RWPE2 (cell line): ENCODE measurements at regions not wholly inside any gene's neighbourhood (a gene's known extent, or its start where the extent isn't known, plus 50 kb on each side); places are given as distances from the start of the nearest gene placed in this dataset.

Experiments used
- ATAC-seq: fragments of 200-7000 bp; cut with Tn5 transposase; 3 replicates; pipeline ENCODE4 v1.9.1; 2021; ENCODE audit warnings: low read depth
- DNase-seq: peaks from one replicate; pipeline ENCODE4 v3.0.0-alpha.2; 2020; ENCODE audit warnings: low spot score
- H3K27ac ChIP-seq: fragments of 450-650 bp; 2 replicates; pipeline ENCODE4 v1.5.1; 2017; ENCODE audit warnings: mild to moderate bottlenecking; ENCODE audit not compliant: poor library complexity, severe bottlenecking
- H3K27me3 ChIP-seq: fragments of 250-450 bp; sonication (Bioruptor Pico); 2 replicates; pipeline ENCODE4 v1.5.1; 2021; ENCODE audit warnings: mild to moderate bottlenecking, moderate library complexity; ENCODE audit not compliant: insufficient read depth, poor library complexity, severe bottlenecking
- H3K36me3 ChIP-seq: fragments of 250-450 bp; sonication (Bioruptor Pico); 2 replicates; pipeline ENCODE4 v1.5.1; 2020; ENCODE audit warnings: low read depth, mild to moderate bottlenecking, moderate library complexity
- H3K4me1 ChIP-seq: fragments of 250-450 bp; sonication (Bioruptor Pico); 2 replicates; pipeline ENCODE4 v1.5.1; 2021; ENCODE audit warnings: mild to moderate bottlenecking, moderate library complexity; ENCODE audit not compliant: insufficient read depth, poor library complexity, severe bottlenecking
- H3K4me3 ChIP-seq: fragments of 250-450 bp; sonication (Bioruptor Pico); 2 replicates; pipeline ENCODE4 v1.5.1; 2021; ENCODE audit warnings: mild to moderate bottlenecking, moderate library complexity; ENCODE audit not compliant: severe bottlenecking
- H3K9me3 ChIP-seq: fragments of 250-450 bp; sonication (Bioruptor Pico); 2 replicates; pipeline ENCODE4 v1.5.1; 2021; ENCODE audit warnings: mild to moderate bottlenecking, moderate library complexity; ENCODE audit not compliant: severe bottlenecking
- TF ChIP-seq, protein P1 (sequence below): fragments of 450-650 bp; IDR thresholded peaks from one replicate; pipeline ENCODE4 v1.5.1; 2017; ENCODE audit warnings: mild to moderate bottlenecking, moderate library complexity; ENCODE audit not compliant: poor library complexity, severe bottlenecking

DNA sequence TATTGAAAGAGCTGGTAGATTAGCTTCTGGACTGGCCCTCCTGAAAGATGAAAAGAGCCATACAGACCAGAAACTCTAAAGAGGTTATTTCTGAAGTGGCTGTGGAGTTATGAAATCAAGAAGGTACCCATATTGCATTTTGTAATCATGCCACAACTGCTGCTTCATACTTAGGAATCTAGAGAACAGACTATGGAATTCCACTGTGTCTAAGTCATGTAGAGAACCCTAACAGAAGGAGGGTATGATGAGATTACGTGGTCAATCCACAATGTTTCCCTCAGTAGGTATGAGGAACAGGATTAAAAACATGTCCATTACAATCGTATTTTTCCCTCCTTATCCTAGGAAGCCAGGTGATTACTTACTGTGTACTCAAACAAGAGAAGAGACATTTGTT, 708.8 kb downstream of the RERGL start:
- no peak overlapping the region for H3K27ac ChIP-seq
- H3K9me3 ChIP-seq = no peaks in the 10 kb centered on the region
- no peaks in the 10 kb centered on the region for H3K36me3 ChIP-seq
- H3K4me3 ChIP-seq = no peak overlapping the region
- ATAC-seq (peak; percentile 70), DNase-seq (no peak)
- H3K27me3 ChIP-seq = no peaks in the 10 kb centered on the region
- H3K4me1 ChIP-seq = no peaks in the 10 kb centered on the region
- TF ChIP-seq, protein P1, sequence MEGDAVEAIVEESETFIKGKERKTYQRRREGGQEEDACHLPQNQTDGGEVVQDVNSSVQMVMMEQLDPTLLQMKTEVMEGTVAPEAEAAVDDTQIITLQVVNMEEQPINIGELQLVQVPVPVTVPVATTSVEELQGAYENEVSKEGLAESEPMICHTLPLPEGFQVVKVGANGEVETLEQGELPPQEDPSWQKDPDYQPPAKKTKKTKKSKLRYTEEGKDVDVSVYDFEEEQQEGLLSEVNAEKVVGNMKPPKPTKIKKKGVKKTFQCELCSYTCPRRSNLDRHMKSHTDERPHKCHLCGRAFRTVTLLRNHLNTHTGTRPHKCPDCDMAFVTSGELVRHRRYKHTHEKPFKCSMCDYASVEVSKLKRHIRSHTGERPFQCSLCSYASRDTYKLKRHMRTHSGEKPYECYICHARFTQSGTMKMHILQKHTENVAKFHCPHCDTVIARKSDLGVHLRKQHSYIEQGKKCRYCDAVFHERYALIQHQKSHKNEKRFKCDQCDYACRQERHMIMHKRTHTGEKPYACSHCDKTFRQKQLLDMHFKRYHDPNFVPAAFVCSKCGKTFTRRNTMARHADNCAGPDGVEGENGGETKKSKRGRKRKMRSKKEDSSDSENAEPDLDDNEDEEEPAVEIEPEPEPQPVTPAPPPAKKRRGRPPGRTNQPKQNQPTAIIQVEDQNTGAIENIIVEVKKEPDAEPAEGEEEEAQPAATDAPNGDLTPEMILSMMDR = no peak

DNA sequence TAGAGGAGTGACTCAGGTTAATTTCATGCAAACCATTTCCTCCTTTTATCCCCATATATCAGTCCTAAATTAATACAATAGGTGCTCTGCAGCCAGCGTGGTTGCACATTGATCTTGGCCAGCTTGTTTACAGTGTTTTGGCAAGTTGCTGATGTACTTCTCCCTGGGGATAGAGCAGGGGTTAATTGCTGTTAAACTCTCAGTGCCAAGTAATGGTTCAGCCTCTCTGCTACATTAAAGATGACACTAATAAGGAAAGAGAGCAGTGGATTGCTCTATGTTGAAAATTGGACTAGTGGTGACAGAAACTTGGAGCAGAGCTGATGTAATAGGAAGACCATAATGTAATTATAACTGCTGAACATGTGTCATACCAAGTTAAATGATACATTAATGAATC, 717.5 kb downstream of the RERGL start:
- no peaks in the 10 kb centered on the region for H3K36me3 ChIP-seq
- TF ChIP-seq, protein P1 = no peak
- H3K9me3 ChIP-seq = no peaks in the 10 kb centered on the region
- no peak overlapping the region for H3K4me3 ChIP-seq
- ATAC-seq (no peak), DNase-seq (no peak)
- H3K27me3 ChIP-seq = no peaks in the 10 kb centered on the region
- H3K27ac ChIP-seq = no peak overlapping the region
- no peaks in the 10 kb centered on the region for H3K4me1 ChIP-seq

DNA sequence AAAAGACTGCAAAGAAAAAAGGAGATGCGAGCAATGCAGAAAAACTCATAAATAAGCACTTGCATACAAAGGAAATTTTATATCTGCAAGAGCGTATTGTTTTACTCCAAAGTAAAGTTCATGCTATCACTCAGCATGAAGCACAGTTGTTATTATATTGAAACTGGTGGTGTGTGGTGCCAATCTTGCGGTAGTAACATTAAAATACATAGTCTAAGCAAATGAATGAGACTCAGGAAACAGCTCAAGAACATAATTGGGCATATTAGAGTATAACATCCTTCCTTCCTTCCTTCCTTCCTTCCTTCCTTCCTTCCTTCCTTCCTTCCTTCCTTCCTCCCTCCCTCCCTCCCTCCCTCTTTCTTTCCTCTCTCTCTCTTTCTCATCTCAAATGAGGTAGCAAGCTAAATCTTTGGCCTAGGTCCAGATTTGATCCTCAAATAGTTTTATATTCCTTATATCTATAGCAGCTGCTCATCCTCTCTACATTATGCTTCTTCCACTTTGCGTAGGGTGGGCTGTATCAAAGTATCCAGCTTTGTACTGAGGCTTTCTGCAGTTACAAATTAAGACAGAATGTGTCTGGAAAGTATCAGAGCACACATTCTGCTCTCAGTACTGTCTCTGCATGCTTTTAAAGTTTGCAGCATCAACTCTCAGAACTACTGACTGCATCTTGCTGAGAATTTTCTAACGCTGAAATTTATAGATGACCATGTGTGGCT, 718.3 kb downstream of the RERGL start:
- Histone ChIP-seq H3K27ac (no peak overlapping the region), H3K36me3 (no peaks in the 10 kb centered on the region), H3K4me3 (no peak overlapping the region), H3K27me3 (no peaks in the 10 kb centered on the region), H3K9me3 (no peaks in the 10 kb centered on the region), H3K4me1 (no peaks in the 10 kb centered on the region)
- no peak for DNase-seq
- no peak for ATAC-seq
- TF ChIP-seq, protein P1 = no peak

DNA sequence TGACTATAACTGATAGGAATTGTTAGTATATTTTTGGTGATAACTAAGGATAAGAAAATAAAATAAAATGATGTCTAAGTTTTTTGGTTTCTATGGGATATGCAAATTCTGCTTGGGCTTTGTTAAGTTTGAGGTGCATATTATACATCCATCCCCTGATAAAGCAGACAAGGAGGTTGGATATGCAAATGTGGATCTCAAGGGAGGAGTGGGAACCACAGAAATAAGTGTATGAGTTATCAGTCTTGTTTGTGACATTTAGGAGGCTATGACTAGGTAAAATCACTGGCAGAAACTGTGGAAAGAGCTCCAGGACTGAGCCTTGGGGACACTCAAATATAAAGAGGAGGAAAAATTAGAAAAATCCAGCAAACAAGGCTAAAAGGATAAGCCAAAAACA, 719.4 kb downstream of the RERGL start:
- no peaks in the 10 kb centered on the region for H3K36me3 ChIP-seq
- no peak overlapping the region for H3K4me3 ChIP-seq

DNA sequence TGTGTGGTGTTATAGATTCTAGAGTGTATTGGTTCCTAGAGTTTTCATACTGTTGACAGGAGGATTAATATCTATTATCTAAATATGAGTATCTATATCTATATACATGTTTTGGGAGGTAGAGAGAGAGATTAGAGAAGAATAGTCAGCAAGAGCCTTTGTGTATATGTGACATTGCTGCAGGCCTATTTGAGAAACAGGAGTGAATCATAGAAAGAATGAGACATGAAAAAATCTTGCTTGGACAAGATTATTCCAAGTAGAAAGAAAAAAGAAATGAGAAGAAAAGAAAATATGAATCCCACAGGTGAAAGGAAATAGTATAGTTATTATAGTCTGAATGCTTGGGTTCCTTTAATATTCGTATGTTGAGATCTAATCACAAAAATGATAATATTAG, 720.4 kb downstream of the RERGL start:
- no peaks in the 10 kb centered on the region for H3K27me3 ChIP-seq
- H3K36me3 ChIP-seq = no peaks in the 10 kb centered on the region
- TF ChIP-seq, protein P1 = no peak
- H3K9me3 ChIP-seq = no peaks in the 10 kb centered on the region
- ATAC-seq (no peak), DNase-seq (no peak)
- H3K4me1 ChIP-seq = no peaks in the 10 kb centered on the region
- H3K27ac ChIP-seq = no peak overlapping the region
- H3K4me3 ChIP-seq = no peak overlapping the region

More for the DNA sequence above, 719.4 kb downstream of the RERGL start:
- DNase-seq (no peak), ATAC-seq (no peak)
- TF ChIP-seq, protein P1 = no peak
- no peaks in the 10 kb centered on the region for H3K4me1 ChIP-seq
- H3K9me3 ChIP-seq = no peaks in the 10 kb centered on the region
- H3K27ac ChIP-seq = no peak overlapping the region
- H3K27me3 ChIP-seq = no peaks in the 10 kb centered on the region
